Astrocyte (in vitro differentiated cells and primary cell): ENCODE measurements at regions not wholly inside any gene's neighbourhood (a gene's known extent, or its start where the extent isn't known, plus 50 kb on each side); places are given as distances from the start of the nearest gene placed in this dataset.

ENCODE experiments used
- DNase-seq: peaks from one replicate; pipeline ENCODE4 v3.0.0-alpha.2; 2010; ENCODE audit warnings: low read depth
- FAIRE-seq: peaks from 2 replicates; lab custom pipeline; 2011; peaks lifted over from hg19 to GRCh38; lab: Jason Lieb, UNC
- H2AFZ ChIP-seq: 2 replicates; pipeline ENCODE4 v1.6.0; 2012; ENCODE audit warnings: low read depth, low read length, inconsistent platforms
- H3K27ac ChIP-seq: 2 replicates; pipeline ENCODE4 v1.5.1; 2011; ENCODE audit warnings: low read depth, low read length, inconsistent platforms
- H3K27me3 ChIP-seq: 2 replicates; pipeline ENCODE4 v1.6.0; 2011; ENCODE audit warnings: low read length, inconsistent platforms; ENCODE audit not compliant: insufficient read depth
- H3K36me3 ChIP-seq: 2 replicates; pipeline ENCODE4 v1.5.1; 2011; ENCODE audit warnings: low read length, inconsistent platforms; ENCODE audit not compliant: insufficient read depth
- H3K4me1 ChIP-seq: 2 replicates; pipeline ENCODE4 v1.5.1; 2011; ENCODE audit warnings: low read length, inconsistent platforms; ENCODE audit not compliant: insufficient read depth
- H3K4me2 ChIP-seq: 2 replicates; pipeline ENCODE4 v1.6.0; 2012; ENCODE audit warnings: low read length, inconsistent platforms
- H3K4me3 ChIP-seq: 2 replicates; pipeline ENCODE4 v1.5.1; 2011; ENCODE audit warnings: low read depth, mild to moderate bottlenecking, low read length, inconsistent platforms; ENCODE audit not compliant: insufficient read depth
- H3K79me2 ChIP-seq: 2 replicates; pipeline ENCODE4 v1.6.0; 2012; ENCODE audit warnings: mild to moderate bottlenecking, low read length, inconsistent platforms; ENCODE audit not compliant: insufficient read depth
- H3K9ac ChIP-seq: 2 replicates; pipeline ENCODE4 v1.6.0; 2012; ENCODE audit warnings: mild to moderate bottlenecking, low read length, inconsistent platforms
- H3K9me3 ChIP-seq: 2 replicates; pipeline ENCODE4 v1.5.1; 2012; ENCODE audit warnings: low read depth, mild to moderate bottlenecking, low read length, inconsistent platforms; ENCODE audit not compliant: insufficient read depth
- H4K20me1 ChIP-seq: 2 replicates; pipeline ENCODE4 v1.6.0; 2012; ENCODE audit warnings: low read length, inconsistent platforms; ENCODE audit not compliant: insufficient read depth
- H3K27ac Mint-ChIP-seq: one replicate; pipeline ENCODE4 v1.8.0; 2021; ENCODE audit warnings: mild to moderate bottlenecking, mixed read lengths; ENCODE audit not compliant: unreplicated experiment
- H3K27me3 Mint-ChIP-seq: one replicate; pipeline ENCODE4 v1.8.0; 2021; ENCODE audit warnings: low read depth, mixed read lengths; ENCODE audit not compliant: unreplicated experiment
- H3K36me3 Mint-ChIP-seq: one replicate; pipeline ENCODE4 v1.8.0; 2021; ENCODE audit warnings: low read depth, mixed read lengths; ENCODE audit not compliant: unreplicated experiment
- H3K4me1 Mint-ChIP-seq: one replicate; pipeline ENCODE4 v1.8.0; 2021; ENCODE audit warnings: low read depth, mixed read lengths; ENCODE audit not compliant: unreplicated experiment
- H3K4me3 Mint-ChIP-seq: one replicate; pipeline ENCODE4 v1.8.0; 2021; ENCODE audit warnings: mild to moderate bottlenecking, moderate library complexity, mixed read lengths; ENCODE audit not compliant: unreplicated experiment
- H3K9me3 Mint-ChIP-seq: one replicate; pipeline ENCODE4 v1.8.0; 2021; ENCODE audit warnings: mild to moderate bottlenecking, mixed read lengths; ENCODE audit not compliant: unreplicated experiment
- EZH2 ChIP-seq: IDR thresholded peaks from 2 replicates; pipeline ENCODE4 v1.6.1; 2012; ENCODE audit warnings: mild to moderate bottlenecking, low read length, inconsistent platforms; ENCODE audit not compliant: insufficient read depth
- TF ChIP-seq, protein P1 (sequence below): IDR thresholded peaks from 2 replicates; pipeline ENCODE4 v1.5.1; 2011; ENCODE audit warnings: low read depth, mild to moderate bottlenecking, inconsistent platforms, low read length, moderate library complexity; ENCODE audit not compliant: insufficient read depth

DNA sequence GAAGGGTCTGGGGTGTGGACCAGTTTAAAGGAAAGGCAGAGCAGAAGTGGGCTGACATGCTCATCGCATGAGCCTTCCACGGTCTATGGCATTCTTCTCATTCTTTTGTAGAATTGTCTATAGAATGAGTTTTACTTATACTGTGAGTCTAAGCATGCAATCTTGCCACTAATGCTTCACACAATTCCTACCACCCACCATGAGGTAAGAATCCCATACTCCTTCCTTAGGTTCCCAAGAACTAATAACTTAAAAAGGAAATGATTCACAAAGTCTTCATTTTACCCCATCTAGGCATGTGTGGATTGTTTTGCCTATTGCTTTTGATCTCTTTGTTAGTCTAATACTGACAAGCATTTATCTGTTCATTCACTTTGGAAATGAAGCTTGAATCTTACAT, 195.2 kb downstream of the LY86 start:
- H3K4me3 Mint-ChIP-seq: no peak overlapping the region
- Histone ChIP-seq H3K9me3 (no peaks in the 10 kb centered on the region), H3K4me2 (peak overlapping the region; percentile 26), H3K27me3 (no peaks in the 10 kb centered on the region), H3K4me3 (no peak overlapping the region), H3K36me3 (no peaks in the 10 kb centered on the region), H3K4me1 (peaks cover 12% of the 10 kb centered on the region), H3K9ac (no peak overlapping the region), H3K79me2 (no peaks in the 10 kb centered on the region), H4K20me1 (no peaks in the 10 kb centered on the region), H2AFZ (no peak overlapping the region), H3K27ac (peak overlapping the region; percentile 24)
- peaks cover 27% of the 10 kb centered on the region for H3K4me1 Mint-ChIP-seq
- peak overlapping the region; percentile 27 for H3K27ac Mint-ChIP-seq
- no peaks in the 10 kb centered on the region for H3K27me3 Mint-ChIP-seq
- no peaks in the 10 kb centered on the region for H3K36me3 Mint-ChIP-seq
- DNase-seq (peak; percentile 10), FAIRE-seq (no peak)
- TF ChIP-seq, protein P1, sequence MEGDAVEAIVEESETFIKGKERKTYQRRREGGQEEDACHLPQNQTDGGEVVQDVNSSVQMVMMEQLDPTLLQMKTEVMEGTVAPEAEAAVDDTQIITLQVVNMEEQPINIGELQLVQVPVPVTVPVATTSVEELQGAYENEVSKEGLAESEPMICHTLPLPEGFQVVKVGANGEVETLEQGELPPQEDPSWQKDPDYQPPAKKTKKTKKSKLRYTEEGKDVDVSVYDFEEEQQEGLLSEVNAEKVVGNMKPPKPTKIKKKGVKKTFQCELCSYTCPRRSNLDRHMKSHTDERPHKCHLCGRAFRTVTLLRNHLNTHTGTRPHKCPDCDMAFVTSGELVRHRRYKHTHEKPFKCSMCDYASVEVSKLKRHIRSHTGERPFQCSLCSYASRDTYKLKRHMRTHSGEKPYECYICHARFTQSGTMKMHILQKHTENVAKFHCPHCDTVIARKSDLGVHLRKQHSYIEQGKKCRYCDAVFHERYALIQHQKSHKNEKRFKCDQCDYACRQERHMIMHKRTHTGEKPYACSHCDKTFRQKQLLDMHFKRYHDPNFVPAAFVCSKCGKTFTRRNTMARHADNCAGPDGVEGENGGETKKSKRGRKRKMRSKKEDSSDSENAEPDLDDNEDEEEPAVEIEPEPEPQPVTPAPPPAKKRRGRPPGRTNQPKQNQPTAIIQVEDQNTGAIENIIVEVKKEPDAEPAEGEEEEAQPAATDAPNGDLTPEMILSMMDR: no peak
- no peak for TF ChIP-seq EZH2
- no peaks in the 10 kb centered on the region for H3K9me3 Mint-ChIP-seq

DNA sequence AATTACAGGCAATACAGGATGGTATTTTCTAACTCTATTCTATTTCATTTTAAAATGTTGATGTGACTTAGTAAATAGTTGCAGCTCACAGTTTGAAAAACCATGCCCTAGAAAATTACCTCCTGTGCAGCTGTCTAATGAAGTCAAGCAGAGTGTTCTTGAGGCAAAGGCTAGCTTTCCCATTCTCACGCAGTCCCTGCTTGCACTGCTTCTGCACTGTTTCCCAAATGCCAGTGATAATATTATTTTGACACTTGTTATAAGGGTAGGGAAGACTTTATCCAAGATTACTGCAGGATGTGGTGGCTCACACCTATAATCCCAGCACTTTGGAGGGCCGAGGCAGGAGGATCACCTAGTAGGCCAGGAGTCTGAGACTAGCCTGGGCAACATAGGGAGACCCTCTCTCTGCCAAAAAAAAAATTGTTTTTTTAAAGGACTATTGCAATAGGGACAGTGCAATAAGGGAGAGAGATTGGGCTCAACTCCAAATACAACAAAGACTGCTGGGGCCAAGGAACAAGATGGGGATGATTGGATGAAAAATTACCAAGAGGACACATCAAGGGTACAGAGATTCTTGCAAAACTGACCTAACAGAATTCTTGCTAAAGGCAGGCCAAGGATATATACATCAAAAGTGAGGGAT, 196.1 kb downstream of the LY86 start:
- Histone ChIP-seq H3K4me1 (peaks cover 12% of the 10 kb centered on the region), H3K4me3 (no peak overlapping the region), H3K27me3 (no peaks in the 10 kb centered on the region), H3K9me3 (no peaks in the 10 kb centered on the region), H4K20me1 (no peaks in the 10 kb centered on the region), H3K79me2 (no peaks in the 10 kb centered on the region), H3K36me3 (no peaks in the 10 kb centered on the region), H3K9ac (no peak overlapping the region), H3K4me2 (no peak overlapping the region), H2AFZ (no peak overlapping the region), H3K27ac (no peak overlapping the region)
- DNase-seq (no peak), FAIRE-seq (no peak)
- Mint-ChIP-seq H3K27ac (peak overlapping the region; percentile 47), H3K36me3 (no peaks in the 10 kb centered on the region), H3K27me3 (no peaks in the 10 kb centered on the region), H3K4me3 (no peak overlapping the region), H3K4me1 (peaks cover 27% of the 10 kb centered on the region), H3K9me3 (no peaks in the 10 kb centered on the region)
- TF ChIP-seq, protein P1: no peak
- no peak for TF ChIP-seq EZH2

DNA sequence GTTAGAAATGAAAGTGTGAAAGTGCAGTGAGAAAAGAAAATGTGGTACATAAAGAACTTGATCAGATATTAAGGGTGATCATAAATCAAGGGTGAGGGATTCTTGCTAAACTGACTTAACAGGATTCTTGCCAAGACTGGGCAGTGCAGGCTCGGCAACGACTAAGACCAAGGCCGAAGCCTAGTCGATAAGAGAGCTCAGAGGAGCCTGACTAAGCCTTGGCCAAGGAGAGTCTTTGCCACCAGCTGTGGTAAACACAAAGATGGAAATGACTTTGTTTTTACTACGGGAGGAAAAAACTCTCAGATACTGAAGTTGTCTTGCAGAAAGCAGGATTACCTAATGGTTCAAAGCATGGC, 196.6 kb downstream of the LY86 start:
- Histone ChIP-seq H3K4me3 (no peak overlapping the region), H3K9me3 (no peaks in the 10 kb centered on the region), H3K9ac (no peak overlapping the region), H3K4me1 (peaks cover 12% of the 10 kb centered on the region), H4K20me1 (no peaks in the 10 kb centered on the region), H3K27me3 (no peaks in the 10 kb centered on the region), H3K4me2 (no peak overlapping the region), H3K27ac (no peak overlapping the region), H3K79me2 (no peaks in the 10 kb centered on the region), H3K36me3 (no peaks in the 10 kb centered on the region), H2AFZ (no peak overlapping the region)
- TF ChIP-seq, protein P1: no peak
- no peak for TF ChIP-seq EZH2
- H3K9me3 Mint-ChIP-seq: no peaks in the 10 kb centered on the region
- H3K4me1 Mint-ChIP-seq: peaks cover 27% of the 10 kb centered on the region
- DNase-seq: no peak
- no peaks in the 10 kb centered on the region for H3K36me3 Mint-ChIP-seq
- no peak for FAIRE-seq
- no peak overlapping the region for H3K4me3 Mint-ChIP-seq
- H3K27ac Mint-ChIP-seq: no peak overlapping the region
- H3K27me3 Mint-ChIP-seq: no peaks in the 10 kb centered on the region
